ENCODE measurements at regions not wholly inside any gene's neighbourhood (a gene's known extent, or its start where the extent isn't known, plus 50 kb on each side); places are given as distances from the start of the nearest gene placed in this dataset.

DNA sequence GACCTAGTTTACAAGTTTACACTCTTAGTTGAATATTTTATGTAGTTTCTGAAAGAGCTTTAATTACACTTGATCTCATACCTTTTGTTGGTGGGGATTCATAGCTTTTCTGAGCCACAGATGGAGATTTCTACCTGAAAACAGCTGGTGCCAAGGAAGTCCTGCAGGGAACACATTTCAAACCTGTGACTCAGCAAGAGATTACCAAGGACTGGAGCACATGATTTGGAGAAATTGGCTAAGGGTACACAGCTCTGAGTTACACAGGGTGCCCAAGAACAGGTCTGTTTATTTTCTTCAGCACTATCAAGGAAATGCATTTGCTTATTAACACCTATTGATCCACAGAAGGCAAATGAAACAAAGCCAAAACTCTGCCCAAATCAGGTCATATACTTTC, 691.5 kb downstream of the KCTD8 start:
- ATAC-seq (ENCODE audit: low FRiP score) (peak; percentile 70), DNase-seq (ENCODE audit: low spot score) (no peak)
- TF ChIP-seq, protein P1, sequence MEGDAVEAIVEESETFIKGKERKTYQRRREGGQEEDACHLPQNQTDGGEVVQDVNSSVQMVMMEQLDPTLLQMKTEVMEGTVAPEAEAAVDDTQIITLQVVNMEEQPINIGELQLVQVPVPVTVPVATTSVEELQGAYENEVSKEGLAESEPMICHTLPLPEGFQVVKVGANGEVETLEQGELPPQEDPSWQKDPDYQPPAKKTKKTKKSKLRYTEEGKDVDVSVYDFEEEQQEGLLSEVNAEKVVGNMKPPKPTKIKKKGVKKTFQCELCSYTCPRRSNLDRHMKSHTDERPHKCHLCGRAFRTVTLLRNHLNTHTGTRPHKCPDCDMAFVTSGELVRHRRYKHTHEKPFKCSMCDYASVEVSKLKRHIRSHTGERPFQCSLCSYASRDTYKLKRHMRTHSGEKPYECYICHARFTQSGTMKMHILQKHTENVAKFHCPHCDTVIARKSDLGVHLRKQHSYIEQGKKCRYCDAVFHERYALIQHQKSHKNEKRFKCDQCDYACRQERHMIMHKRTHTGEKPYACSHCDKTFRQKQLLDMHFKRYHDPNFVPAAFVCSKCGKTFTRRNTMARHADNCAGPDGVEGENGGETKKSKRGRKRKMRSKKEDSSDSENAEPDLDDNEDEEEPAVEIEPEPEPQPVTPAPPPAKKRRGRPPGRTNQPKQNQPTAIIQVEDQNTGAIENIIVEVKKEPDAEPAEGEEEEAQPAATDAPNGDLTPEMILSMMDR (IDR thresholded peaks at IDR 0.05): no peak

DNA sequence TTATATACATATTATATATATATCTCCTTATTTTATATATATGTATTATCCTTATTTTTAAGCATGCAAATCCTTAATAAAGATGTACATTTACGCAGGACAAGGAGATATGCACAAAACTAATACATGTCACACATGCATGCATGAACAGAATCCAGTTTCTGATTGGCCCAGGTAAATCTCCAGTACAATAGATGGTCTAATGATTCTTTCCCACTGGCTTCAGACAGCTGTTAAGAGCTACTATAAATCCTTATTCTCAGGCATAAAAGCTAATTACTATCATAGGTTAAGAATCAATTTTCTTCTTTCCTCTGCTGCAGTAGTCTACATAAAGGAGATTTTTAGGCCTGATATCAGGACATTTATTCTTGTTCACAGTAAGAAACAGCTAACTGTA, 689.8 kb downstream of the KCTD8 start:
- DNase-seq (ENCODE audit: low spot score) (no peak), ATAC-seq (ENCODE audit: low FRiP score) (no peak)
- TF ChIP-seq, protein P1 (IDR thresholded peaks at IDR 0.05): no peak

GRCh38 chr4:43763029-43763610, 685.5 kb downstream of the KCTD8 start:
- TF ChIP-seq, protein P1 (IDR thresholded peaks at IDR 0.05): no peak
- DNase-seq (ENCODE audit: low spot score): no peak
- ATAC-seq (ENCODE audit: low FRiP score): no peak

GRCh38 chr4:43765514-43765913, 683.1 kb downstream of the KCTD8 start:
- ATAC-seq (ENCODE audit: low FRiP score) (no peak), DNase-seq (ENCODE audit: low spot score) (no peak)
- TF ChIP-seq, protein P1 (IDR thresholded peaks at IDR 0.05): no peak

DNA sequence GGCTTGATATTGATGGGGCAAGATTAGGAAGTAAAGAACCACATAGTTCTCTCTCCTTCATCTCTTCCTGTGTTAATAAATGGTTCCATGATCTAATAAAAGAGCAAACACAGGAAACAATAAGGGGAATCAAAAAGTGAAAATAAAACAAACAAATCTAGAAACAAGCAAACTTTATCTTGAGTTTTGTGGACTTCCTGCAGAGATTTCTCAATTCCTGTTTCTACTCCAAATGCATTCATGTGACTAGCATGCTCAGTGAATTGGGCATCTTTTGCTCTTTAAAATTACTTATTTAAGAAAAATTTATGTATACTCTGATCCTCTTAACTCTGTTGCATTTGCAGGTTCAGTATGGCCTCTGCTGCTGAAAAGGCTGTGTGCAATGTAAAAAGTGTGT, 682.0 kb downstream of the KCTD8 start:
- TF ChIP-seq, protein P1 (IDR thresholded peaks at IDR 0.05): no peak
- ATAC-seq (ENCODE audit: low FRiP score) (no peak), DNase-seq (ENCODE audit: low spot score) (no peak)

GRCh38 chr4:43776371-43776770, 672.2 kb downstream of the KCTD8 start:
- TF ChIP-seq, protein P1 (IDR thresholded peaks at IDR 0.05): no peak
- ATAC-seq (ENCODE audit: low FRiP score) (no peak), DNase-seq (ENCODE audit: low spot score) (no peak)

DNA sequence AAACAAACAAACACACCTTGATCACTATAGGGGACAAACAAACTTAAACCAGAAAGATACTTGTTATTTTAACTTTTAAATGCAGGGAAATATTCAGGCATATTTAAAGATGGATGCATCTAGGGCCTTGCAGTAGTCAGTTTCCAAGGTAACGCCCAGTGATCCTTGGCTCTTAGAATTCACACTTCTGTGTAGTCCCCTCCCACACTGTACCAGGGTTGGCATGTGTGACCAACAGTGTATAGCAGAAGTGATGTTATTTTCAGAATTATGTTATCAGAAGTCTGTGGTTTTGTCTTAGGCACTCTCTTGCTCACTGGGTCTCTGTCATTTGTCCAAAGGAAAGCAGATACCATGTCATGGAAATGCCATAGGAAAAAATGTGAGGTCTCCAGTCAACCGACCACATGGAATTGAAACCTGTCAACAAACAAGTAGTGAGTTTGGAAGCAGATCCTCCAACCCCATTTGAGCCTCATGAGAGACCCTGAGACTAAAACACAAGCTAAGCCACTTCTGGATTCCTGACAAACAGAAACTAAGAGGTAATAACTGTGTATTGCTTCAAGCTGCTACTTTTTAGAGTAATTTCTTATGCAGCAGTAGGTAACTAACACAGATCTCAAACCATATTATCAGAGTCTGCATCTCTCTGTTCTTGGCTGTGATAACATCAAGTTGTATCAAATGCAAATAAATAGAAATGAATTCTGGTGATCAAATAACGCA, 670.3 kb downstream of the KCTD8 start:
- ATAC-seq (ENCODE audit: low FRiP score): no peak
- TF ChIP-seq, protein P1 (IDR thresholded peaks at IDR 0.05): no peak
- no peak for DNase-seq (ENCODE audit: low spot score)
